Retina (tissue), 1 donor: ENCODE measurements at regions not wholly inside any gene's neighbourhood (a gene's known extent, or its start where the extent isn't known, plus 50 kb on each side); places are given as distances from the start of the nearest gene placed in this dataset.

ENCODE experiments used
- DNase-seq: peaks from one replicate; pipeline ENCODE4 v3.0.0-alpha.2; 2016

GRCh38 chr3:96734273-96735009, 80.0 kb upstream of the EPHA6 start:
- no peak for DNase-seq

- no peak for DNase-seq
These were observed 66.3 kb upstream of the EPHA6 start for GRCh38 chr3:96748139-96748538.

GRCh38 chr3:96750094-96750767, 64.2 kb upstream of the EPHA6 start:
- no peak for DNase-seq

GRCh38 chr3:96753124-96753523, 61.3 kb upstream of the EPHA6 start:
- DNase-seq: no peak

GRCh38 chr3:96754128-96754527, 60.3 kb upstream of the EPHA6 start:
- no peak for DNase-seq

GRCh38 chr3:96755519-96755918, 58.9 kb upstream of the EPHA6 start:
- no peak for DNase-seq

- DNase-seq: no peak
These were observed 57.9 kb upstream of the EPHA6 start for GRCh38 chr3:96756516-96756915.

- no peak for DNase-seq
These were observed 53.4 kb upstream of the EPHA6 start for GRCh38 chr3:96760956-96761355.
